Mesenchymal stem cell (in vitro differentiated cells and primary cell): ENCODE measurements at regions not wholly inside any gene's neighbourhood (a gene's known extent, or its start where the extent isn't known, plus 50 kb on each side); places are given as distances from the start of the nearest gene placed in this dataset.

ENCODE experiments used
- DNase-seq: peaks from one replicate; pipeline ENCODE4 v3.0.0-alpha.2; 2013
- H2AFZ ChIP-seq: one replicate; pipeline ENCODE4 v1.6.1; 2013; ENCODE audit warnings: low read depth, mild to moderate bottlenecking, control low read depth, inconsistent platforms, low read length, moderate library complexity
- H2AK5ac ChIP-seq: 2 replicates; pipeline ENCODE4 v1.6.1; 2013; ENCODE audit warnings: low read length, moderate library complexity, mild to moderate bottlenecking, inconsistent platforms; ENCODE audit not compliant: severe bottlenecking
- H2BK120ac ChIP-seq: one replicate; pipeline ENCODE4 v1.6.1; 2013; ENCODE audit warnings: low read depth, mild to moderate bottlenecking, inconsistent platforms, low read length, moderate library complexity
- H2BK12ac ChIP-seq, 2 experiments: one replicate each; pipeline ENCODE4 v1.6.1; 2013; ENCODE audit warnings: inconsistent platforms in 2 of 2, low read length in 2 of 2, mild to moderate bottlenecking in 2 of 2, moderate library complexity in 2 of 2, control low read depth in 1 of 2
- H2BK15ac ChIP-seq: one replicate; pipeline ENCODE4 v1.6.1; 2013; ENCODE audit warnings: mild to moderate bottlenecking, low read depth, inconsistent platforms; ENCODE audit not compliant: poor library complexity, severe bottlenecking
- H2BK5ac ChIP-seq: 2 replicates; pipeline ENCODE4 v1.6.1; 2013; ENCODE audit warnings: low read depth, mild to moderate bottlenecking, low read length, control low read depth, inconsistent platforms; ENCODE audit not compliant: poor library complexity, severe bottlenecking
- H3K14ac ChIP-seq, 2 experiments: one replicate each; pipeline ENCODE4 v1.6.1; 2013; ENCODE audit warnings: inconsistent platforms in 2 of 2, low read length in 2 of 2, control low read depth in 1 of 2, mild to moderate bottlenecking in 1 of 2, moderate library complexity in 1 of 2
- H3K18ac ChIP-seq, 2 experiments: one replicate each; pipeline ENCODE4 v1.6.1; 2013; ENCODE audit warnings: inconsistent platforms in 2 of 2, low read length in 2 of 2, control low read depth in 1 of 2, low read depth in 1 of 2, mild to moderate bottlenecking in 1 of 2
- H3K23ac ChIP-seq, 2 experiments: one replicate each; pipeline ENCODE4 v1.6.1; 2013; ENCODE audit warnings: inconsistent platforms in 2 of 2, low read length in 2 of 2, mild to moderate bottlenecking in 2 of 2, moderate library complexity in 2 of 2, control low read depth in 1 of 2
- H3K27ac ChIP-seq: 2 replicates; pipeline ENCODE4 v1.5.1; 2013; ENCODE audit warnings: mild to moderate bottlenecking, moderate library complexity, low read length, control low read depth, inconsistent platforms; ENCODE audit not compliant: poor library complexity, severe bottlenecking
- H3K27me3 ChIP-seq, 2 experiments: 2 replicates each; pipeline versions ENCODE4 v1.6.1 to v1.7.0; 2013; ENCODE audit warnings: low read length in 2 of 2, mild to moderate bottlenecking in 2 of 2, moderate library complexity in 2 of 2, control low read depth in 1 of 2, inconsistent platforms in 1 of 2; ENCODE audit not compliant: control insufficient read depth in 1 of 2, insufficient read depth in 1 of 2
- H3K36me3 ChIP-seq, 2 experiments: 2 replicates each; pipeline versions ENCODE4 v1.6.1 to v1.7.0; 2013; ENCODE audit warnings: low read length in 2 of 2, control low read depth in 1 of 2, inconsistent platforms in 1 of 2, low read depth in 1 of 2, mild to moderate bottlenecking in 1 of 2; ENCODE audit not compliant: insufficient read depth in 2 of 2, control insufficient read depth in 1 of 2
- H3K4ac ChIP-seq, 2 experiments: one replicate each; pipeline ENCODE4 v1.6.1; 2013; ENCODE audit warnings: inconsistent platforms in 2 of 2, low read length in 2 of 2, mild to moderate bottlenecking in 2 of 2, moderate library complexity in 2 of 2, control low read depth in 1 of 2, low read depth in 1 of 2
- H3K4me1 ChIP-seq: 2 replicates; pipeline ENCODE4 v1.6.1; 2013; ENCODE audit warnings: low read depth, low read length, control low read depth; ENCODE audit not compliant: control insufficient read depth, insufficient read depth
- H3K4me2 ChIP-seq: 2 replicates; pipeline ENCODE4 v1.6.1; 2013; ENCODE audit warnings: low read length, mild to moderate bottlenecking, inconsistent platforms; ENCODE audit not compliant: poor library complexity, severe bottlenecking
- H3K4me3 ChIP-seq, 2 experiments: 2 replicates each; pipeline versions ENCODE4 v1.5.1 to v1.7.0; 2013; ENCODE audit warnings: low read length in 2 of 2, mild to moderate bottlenecking in 2 of 2, control low read depth in 1 of 2, low read depth in 1 of 2; ENCODE audit not compliant: insufficient read depth in 1 of 2
- H3K79me1 ChIP-seq: replicated peaks from 2 replicates; pipeline ENCODE4 v1.6.1; 2013; ENCODE audit warnings: mild to moderate bottlenecking, control low read depth, low read length, inconsistent platforms; ENCODE audit not compliant: poor library complexity, severe bottlenecking
- H3K9ac ChIP-seq: 2 replicates; pipeline ENCODE4 v1.7.0; 2013; ENCODE audit warnings: mild to moderate bottlenecking, low read length, moderate library complexity
- H3K9me3 ChIP-seq: 2 replicates; pipeline ENCODE4 v1.7.0; 2013; ENCODE audit warnings: mild to moderate bottlenecking, low read length; ENCODE audit not compliant: control insufficient read depth
- H4K8ac ChIP-seq: one replicate; pipeline ENCODE4 v1.6.1; 2013; ENCODE audit warnings: inconsistent platforms, mild to moderate bottlenecking, low read length, moderate library complexity
- H4K91ac ChIP-seq: one replicate; pipeline ENCODE4 v1.6.1; 2013; ENCODE audit warnings: mild to moderate bottlenecking, low read length, inconsistent platforms
- WGBS: methylation state at CpG from one replicate; pipeline ENCODE4 v1.1.7; 2013; ENCODE audit warnings: mixed read lengths; 5-methylcytosine and 5-hydroxymethylcytosine counted together

GRCh38 chr13:91207261-91207660, 140.2 kb upstream of the MIR17HG start:
- Histone ChIP-seq H3K9ac (no peak overlapping the region), H3K23ac (no peak overlapping the region), H3K4me2 (no peak overlapping the region), H3K27me3 (no peaks in the 10 kb centered on the region), H2BK15ac (no peak overlapping the region), H2AK5ac (no peak overlapping the region), H3K4me1 (no peaks in the 10 kb centered on the region), H3K4me3 (no peak overlapping the region), H4K8ac (no peak overlapping the region), H2BK12ac (no peak overlapping the region), H3K18ac (no peak overlapping the region), H2BK120ac (no peak overlapping the region), H3K14ac (no peak overlapping the region), H3K36me3 (no peaks in the 10 kb centered on the region), H3K4ac (no peak overlapping the region), H3K79me1 (no peaks in the 10 kb centered on the region), H4K91ac (no peak overlapping the region), H2BK5ac (no peak overlapping the region), H2AFZ (no peak overlapping the region), H3K9me3 (no peaks in the 10 kb centered on the region), H3K27ac (no peak overlapping the region)
- no peak for DNase-seq
- 62% methylated on average over 2 of the region's 4 CpGs for WGBS

- Histone ChIP-seq H2BK12ac (no peak overlapping the region), H3K36me3 (no peaks in the 10 kb centered on the region)
- WGBS: 58% methylated on average over 2 of the region's 3 CpGs
Measured at GRCh38 chr13:91211510-91211909, 136.0 kb upstream of the MIR17HG start.

GRCh38 chr13:91212231-91212630, 135.3 kb upstream of the MIR17HG start:
- Histone ChIP-seq H3K4me1 (no peaks in the 10 kb centered on the region), H2BK12ac (no peak overlapping the region), H2AFZ (no peak overlapping the region), H3K9ac (no peak overlapping the region), H3K14ac (no peak overlapping the region), H2BK15ac (no peak overlapping the region), H3K23ac (no peak overlapping the region), H3K79me1 (no peaks in the 10 kb centered on the region), H4K91ac (no peak overlapping the region), H3K9me3 (no peaks in the 10 kb centered on the region), H3K36me3 (no peaks in the 10 kb centered on the region), H2BK120ac (no peak overlapping the region), H3K4ac (no peak overlapping the region), H2BK5ac (no peak overlapping the region), H3K18ac (no peak overlapping the region), H2AK5ac (no peak overlapping the region), H3K27ac (no peak overlapping the region), H3K27me3 (no peaks in the 10 kb centered on the region), H3K4me3 (no peak overlapping the region), H3K4me2 (no peak overlapping the region), H4K8ac (no peak overlapping the region)
- DNase-seq: no peak
- WGBS: 70% methylated on average over 3 of the region's 5 CpGs

More at GRCh38 chr13:91211510-91211909, 136.0 kb upstream of the MIR17HG start:
- Histone ChIP-seq H2BK5ac (no peak overlapping the region), H3K23ac (no peak overlapping the region), H3K9me3 (no peaks in the 10 kb centered on the region), H2BK15ac (no peak overlapping the region), H3K14ac (no peak overlapping the region), H3K4ac (no peak overlapping the region), H4K8ac (no peak overlapping the region), H3K4me1 (no peaks in the 10 kb centered on the region), H3K18ac (no peak overlapping the region), H3K27me3 (no peaks in the 10 kb centered on the region), H2AFZ (no peak overlapping the region), H3K4me2 (no peak overlapping the region), H2BK120ac (no peak overlapping the region), H2AK5ac (no peak overlapping the region), H3K9ac (no peak overlapping the region), H3K4me3 (no peak overlapping the region), H3K79me1 (no peaks in the 10 kb centered on the region), H4K91ac (no peak overlapping the region), H3K27ac (no peak overlapping the region)
- peak; percentile 3 for DNase-seq

GRCh38 chr13:91214031-91214430, 133.5 kb upstream of the MIR17HG start:
- Histone ChIP-seq H3K4ac (no peak overlapping the region), H2AK5ac (no peak overlapping the region), H2AFZ (no peak overlapping the region), H2BK5ac (no peak overlapping the region), H3K27ac (no peak overlapping the region), H3K4me3 (no peak overlapping the region), H3K9ac (no peak overlapping the region), H3K27me3 (no peaks in the 10 kb centered on the region), H3K4me2 (no peak overlapping the region), H2BK15ac (no peak overlapping the region), H3K18ac (no peak overlapping the region), H3K14ac (no peak overlapping the region), H2BK12ac (no peak overlapping the region), H3K4me1 (no peaks in the 10 kb centered on the region), H3K9me3 (no peaks in the 10 kb centered on the region), H4K8ac (no peak overlapping the region), H3K36me3 (no peaks in the 10 kb centered on the region), H2BK120ac (no peak overlapping the region), H3K79me1 (no peaks in the 10 kb centered on the region), H4K91ac (no peak overlapping the region), H3K23ac (no peak overlapping the region)
- WGBS: 81% methylated on average over 1 of the region's 2 CpGs
- no peak for DNase-seq
